ENCODE measurements at regions not wholly inside any gene's neighbourhood (a gene's known extent, or its start where the extent isn't known, plus 50 kb on each side); places are given as distances from the start of the nearest gene placed in this dataset.

GRCh38 chr18:22283116-22283395, 113.7 kb downstream of the GATA6 start:
- TF ChIP-seq, protein P1, sequence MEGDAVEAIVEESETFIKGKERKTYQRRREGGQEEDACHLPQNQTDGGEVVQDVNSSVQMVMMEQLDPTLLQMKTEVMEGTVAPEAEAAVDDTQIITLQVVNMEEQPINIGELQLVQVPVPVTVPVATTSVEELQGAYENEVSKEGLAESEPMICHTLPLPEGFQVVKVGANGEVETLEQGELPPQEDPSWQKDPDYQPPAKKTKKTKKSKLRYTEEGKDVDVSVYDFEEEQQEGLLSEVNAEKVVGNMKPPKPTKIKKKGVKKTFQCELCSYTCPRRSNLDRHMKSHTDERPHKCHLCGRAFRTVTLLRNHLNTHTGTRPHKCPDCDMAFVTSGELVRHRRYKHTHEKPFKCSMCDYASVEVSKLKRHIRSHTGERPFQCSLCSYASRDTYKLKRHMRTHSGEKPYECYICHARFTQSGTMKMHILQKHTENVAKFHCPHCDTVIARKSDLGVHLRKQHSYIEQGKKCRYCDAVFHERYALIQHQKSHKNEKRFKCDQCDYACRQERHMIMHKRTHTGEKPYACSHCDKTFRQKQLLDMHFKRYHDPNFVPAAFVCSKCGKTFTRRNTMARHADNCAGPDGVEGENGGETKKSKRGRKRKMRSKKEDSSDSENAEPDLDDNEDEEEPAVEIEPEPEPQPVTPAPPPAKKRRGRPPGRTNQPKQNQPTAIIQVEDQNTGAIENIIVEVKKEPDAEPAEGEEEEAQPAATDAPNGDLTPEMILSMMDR (IDR thresholded peaks at IDR 0.05; ENCODE audit: low read depth, low read length, missing control alignments), result no peak
- no peak for DNase-seq (ENCODE audit: extremely low read depth, low read depth)
- no peak overlapping the region for H3K4me3 ChIP-seq (replicated peaks; ENCODE audit: low read depth, low read length)

- DNase-seq (ENCODE audit: extremely low read depth, low read depth), result peak; percentile 45
- H3K4me3 ChIP-seq (replicated peaks; ENCODE audit: low read depth, low read length), result no peak overlapping the region
- TF ChIP-seq, protein P1 (IDR thresholded peaks at IDR 0.05; ENCODE audit: low read depth, low read length, missing control alignments), result no peak
Measured at GRCh38 chr18:22282311-22283115, 113.1 kb downstream of the GATA6 start.

- no peak for DNase-seq (ENCODE audit: extremely low read depth, low read depth)
- TF ChIP-seq, protein P1 (IDR thresholded peaks at IDR 0.05; ENCODE audit: low read depth, low read length, missing control alignments), result no peak
- H3K4me3 ChIP-seq (replicated peaks; ENCODE audit: low read depth, low read length), result no peak overlapping the region
Measured at GRCh38 chr18:22280453-22280750, 111.0 kb downstream of the GATA6 start.

GRCh38 chr18:22279741-22280452, 110.5 kb downstream of the GATA6 start:
- no peak overlapping the region for H3K4me3 ChIP-seq (replicated peaks; ENCODE audit: low read depth, low read length)
- DNase-seq (ENCODE audit: extremely low read depth, low read depth), result no peak
- TF ChIP-seq, protein P1 (IDR thresholded peaks at IDR 0.05; ENCODE audit: low read depth, low read length, missing control alignments), result no peak

DNA sequence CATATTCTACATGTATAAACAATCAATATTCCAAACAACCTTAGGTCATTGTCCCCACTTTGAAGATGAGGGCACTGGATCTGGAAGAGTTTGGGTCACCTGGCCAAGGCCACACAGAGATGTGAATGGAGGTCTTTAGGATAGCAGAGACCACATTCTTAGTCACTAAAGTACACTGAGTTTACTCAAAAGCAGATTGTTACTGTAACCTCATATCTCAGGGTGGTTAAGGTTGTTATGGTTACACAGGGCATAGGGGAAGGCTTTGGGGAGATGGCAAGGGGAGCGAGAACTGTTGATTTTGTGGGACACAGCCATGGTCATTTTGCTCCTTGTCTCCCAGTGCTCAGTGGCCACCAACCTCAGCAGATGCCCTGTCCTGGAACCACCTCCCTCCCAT, 109.4 kb downstream of the GATA6 start:
- TF ChIP-seq, protein P1 (IDR thresholded peaks at IDR 0.05; ENCODE audit: low read depth, low read length, missing control alignments), result no peak
- DNase-seq (ENCODE audit: extremely low read depth, low read depth), result no peak
- no peak overlapping the region for H3K4me3 ChIP-seq (replicated peaks; ENCODE audit: low read depth, low read length)

DNA sequence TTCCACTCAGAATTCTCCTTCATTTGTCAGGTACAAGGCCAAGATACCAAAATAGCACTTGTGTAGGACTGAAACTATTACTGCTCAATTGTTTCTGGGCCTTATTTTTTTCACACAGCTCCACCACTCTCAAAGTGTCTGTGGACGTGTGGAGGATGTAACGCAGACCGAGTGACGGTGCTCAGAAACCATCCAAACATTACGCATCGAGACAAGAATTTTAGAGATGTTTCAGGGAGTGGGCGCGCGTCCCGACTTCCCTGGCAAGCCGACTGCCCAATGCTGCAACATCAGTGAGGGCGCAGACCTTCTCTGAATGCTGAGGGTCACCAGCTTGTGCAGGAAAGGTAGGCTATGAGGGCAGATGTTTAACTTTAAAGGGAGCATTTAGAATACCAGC, 108.4 kb downstream of the GATA6 start:
- TF ChIP-seq, protein P1 (IDR thresholded peaks at IDR 0.05; ENCODE audit: low read depth, low read length, missing control alignments), result no peak
- DNase-seq (ENCODE audit: extremely low read depth, low read depth), result no peak
- no peak overlapping the region for H3K4me3 ChIP-seq (replicated peaks; ENCODE audit: low read depth, low read length)
